Heart left ventricle (tissue), 13 donors: ENCODE measurements at regions not wholly inside any gene's neighbourhood (a gene's known extent, or its start where the extent isn't known, plus 50 kb on each side); places are given as distances from the start of the nearest gene placed in this dataset.

Experiments
- POLR2A ChIP-seq, 2 donors: fragments of 450-650 bp; IDR thresholded peaks; one replicate each; pipeline ENCODE4 v1.6.1; 2017; ENCODE audit warnings: antibody characterized with exemption in 2 of 2, mild to moderate bottlenecking in 2 of 2, moderate library complexity in 2 of 2
- TF ChIP-seq, protein P1 (sequence below), 12 donors: fragments of 200-600 bp; sonication (generic) in 4 of 12; IDR thresholded peaks; one replicate each; pipeline versions ENCODE4 v1.5.0 to v1.8.0; 2018 to 2022; ENCODE audit warnings: antibody characterized with exemption in 12 of 12, mild to moderate bottlenecking in 5 of 12
- donor health status: ischemic (EF 13 %, LVEDD 7.1; RV severe dilation, severe dysfunction).
- donor health status: DM: no; HTN: yes; CAD: no.
- donor health status: DM: no; HTN: no; CAD: no.
- donor health status: ischemic (EF 25% LVEDD 6.9; RV normal size, moderate dysfunction).
- donor health status: ischemic (EF 25% LVEDD 5.7; RV mildly dilated, moderate dysfunction).
- donor health status: ischemic (EF 35%, LVEDD 5.7; RV mildly dilated, moderate dysfunction).
- donor health status: nonischemic (EF 11% LVEDD 7.7; RV severe dilation, severe dysfunction).
- donor health status: DM: yes; HTN: yes; CAD: no.
- donor health status: PGD.
- donor health status: ischemic (EF 29% LVEDD 5.4; RV normal size, mild dysfunction).
- donor health status: nonischemic (EF 23%, LVEDD 6.1; RV moderate dilation, normal function).

DNA sequence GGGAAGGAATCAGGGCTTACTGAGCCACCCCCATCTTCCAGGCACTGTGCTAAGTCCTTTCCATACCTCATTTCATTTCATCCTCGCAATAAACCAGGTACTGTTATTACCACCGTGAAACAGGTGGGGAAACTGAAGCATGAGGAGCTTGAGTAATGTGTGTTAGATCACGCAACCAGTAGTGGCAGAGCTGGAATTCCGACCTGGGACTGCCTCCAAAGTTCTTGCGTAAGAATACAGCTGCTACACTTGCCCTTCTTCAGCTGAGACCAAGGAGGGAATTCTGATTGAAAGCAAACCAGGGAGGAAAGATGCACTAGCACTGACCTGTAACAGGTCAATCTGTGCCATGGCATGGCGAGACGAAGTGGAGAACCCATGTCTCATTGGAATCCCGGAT lies 113.4 kb upstream of the MSX2 start:
- no peak for TF ChIP-seq POLR2A (IDR thresholded peaks at IDR 0.05)
- TF ChIP-seq, protein P1, sequence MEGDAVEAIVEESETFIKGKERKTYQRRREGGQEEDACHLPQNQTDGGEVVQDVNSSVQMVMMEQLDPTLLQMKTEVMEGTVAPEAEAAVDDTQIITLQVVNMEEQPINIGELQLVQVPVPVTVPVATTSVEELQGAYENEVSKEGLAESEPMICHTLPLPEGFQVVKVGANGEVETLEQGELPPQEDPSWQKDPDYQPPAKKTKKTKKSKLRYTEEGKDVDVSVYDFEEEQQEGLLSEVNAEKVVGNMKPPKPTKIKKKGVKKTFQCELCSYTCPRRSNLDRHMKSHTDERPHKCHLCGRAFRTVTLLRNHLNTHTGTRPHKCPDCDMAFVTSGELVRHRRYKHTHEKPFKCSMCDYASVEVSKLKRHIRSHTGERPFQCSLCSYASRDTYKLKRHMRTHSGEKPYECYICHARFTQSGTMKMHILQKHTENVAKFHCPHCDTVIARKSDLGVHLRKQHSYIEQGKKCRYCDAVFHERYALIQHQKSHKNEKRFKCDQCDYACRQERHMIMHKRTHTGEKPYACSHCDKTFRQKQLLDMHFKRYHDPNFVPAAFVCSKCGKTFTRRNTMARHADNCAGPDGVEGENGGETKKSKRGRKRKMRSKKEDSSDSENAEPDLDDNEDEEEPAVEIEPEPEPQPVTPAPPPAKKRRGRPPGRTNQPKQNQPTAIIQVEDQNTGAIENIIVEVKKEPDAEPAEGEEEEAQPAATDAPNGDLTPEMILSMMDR (IDR thresholded peaks at IDR 0.05), result no peak
